WERI-Rb-1 (cell line): ENCODE measurements at regions not wholly inside any gene's neighbourhood (a gene's known extent, or its start where the extent isn't known, plus 50 kb on each side); places are given as distances from the start of the nearest gene placed in this dataset.

Experiments used
- DNase-seq: peaks from one replicate; pipeline ENCODE4 v3.0.0-alpha.2; 2020
- H3K27ac ChIP-seq: fragments of 250-450 bp; sonication (Bioruptor Pico); 2 replicates; pipeline ENCODE4 v1.5.1; 2020; ENCODE audit warnings: mild to moderate bottlenecking, moderate library complexity
- H3K27me3 ChIP-seq: fragments of 250-450 bp; sonication (Bioruptor Pico); 2 replicates; pipeline ENCODE4 v1.5.1; 2021; ENCODE audit warnings: mild to moderate bottlenecking, low read depth, moderate library complexity; ENCODE audit not compliant: insufficient read depth, severe bottlenecking
- H3K36me3 ChIP-seq: fragments of 250-450 bp; sonication (Bioruptor Pico); 2 replicates; pipeline ENCODE4 v1.5.1; 2020; ENCODE audit warnings: mild to moderate bottlenecking, moderate library complexity
- H3K4me3 ChIP-seq: 2 replicates; pipeline ENCODE4 v1.5.1; 2011; ENCODE audit warnings: low read depth, mild to moderate bottlenecking, control low read depth, low read length
- H3K9me3 ChIP-seq: fragments of 250-450 bp; sonication (Bioruptor Pico); 2 replicates; pipeline ENCODE4 v1.5.1; 2021; ENCODE audit warnings: mild to moderate bottlenecking, moderate library complexity; ENCODE audit not compliant: severe bottlenecking
- TF ChIP-seq, protein P1 (sequence below): IDR thresholded peaks from 2 replicates; pipeline ENCODE4 v1.5.1; 2011; ENCODE audit warnings: low read depth, mild to moderate bottlenecking, control low read depth, inconsistent platforms, low read length

DNA sequence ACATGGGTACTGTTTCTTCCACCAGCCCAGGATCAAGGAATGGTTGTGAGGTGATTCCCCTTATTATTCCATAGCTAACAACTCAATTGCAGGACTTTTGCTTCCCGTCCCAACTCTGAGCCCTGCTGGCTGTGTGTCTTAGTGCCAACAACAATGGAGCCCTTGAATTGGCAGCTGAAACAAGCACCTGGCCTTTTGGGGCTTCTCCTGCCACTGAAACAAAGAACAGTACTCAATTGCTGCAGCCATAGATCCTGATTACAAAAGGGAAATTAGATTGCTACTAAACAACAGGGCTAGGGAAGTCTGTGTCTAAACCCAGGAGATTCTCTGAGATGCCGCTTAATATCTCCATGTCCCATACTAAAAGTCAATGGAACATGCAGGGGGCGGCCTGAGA, 61.3 kb upstream of the CARMIL1 start:
- DNase-seq, result no peak

DNA sequence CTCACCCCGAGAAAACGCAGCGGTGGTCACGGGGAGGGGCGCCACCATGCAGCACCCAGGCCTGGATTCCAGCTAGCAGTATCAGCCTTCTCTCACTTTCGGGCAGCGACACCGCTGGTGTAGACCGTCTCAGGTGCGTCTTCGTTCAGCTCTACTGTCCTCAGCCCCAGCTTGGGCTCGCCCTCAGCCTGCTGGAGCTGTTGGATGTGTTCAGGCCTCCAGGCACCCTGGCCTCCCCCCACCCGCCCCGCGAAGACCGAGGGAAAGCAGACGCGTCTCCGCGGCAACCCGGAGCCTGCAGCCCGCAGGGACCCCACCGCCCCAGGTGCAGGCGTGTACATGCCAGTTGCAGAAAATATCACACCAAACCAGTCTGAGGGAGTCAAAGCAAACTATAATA, 60.8 kb upstream of the CARMIL1 start:
- Histone ChIP-seq H3K9me3 (no peaks in the 10 kb centered on the region), H3K36me3 (no peaks in the 10 kb centered on the region), H3K27me3 (no peaks in the 10 kb centered on the region), H3K4me3 (no peak overlapping the region), H3K27ac (no peak overlapping the region)
- DNase-seq, result no peak
- TF ChIP-seq, protein P1, sequence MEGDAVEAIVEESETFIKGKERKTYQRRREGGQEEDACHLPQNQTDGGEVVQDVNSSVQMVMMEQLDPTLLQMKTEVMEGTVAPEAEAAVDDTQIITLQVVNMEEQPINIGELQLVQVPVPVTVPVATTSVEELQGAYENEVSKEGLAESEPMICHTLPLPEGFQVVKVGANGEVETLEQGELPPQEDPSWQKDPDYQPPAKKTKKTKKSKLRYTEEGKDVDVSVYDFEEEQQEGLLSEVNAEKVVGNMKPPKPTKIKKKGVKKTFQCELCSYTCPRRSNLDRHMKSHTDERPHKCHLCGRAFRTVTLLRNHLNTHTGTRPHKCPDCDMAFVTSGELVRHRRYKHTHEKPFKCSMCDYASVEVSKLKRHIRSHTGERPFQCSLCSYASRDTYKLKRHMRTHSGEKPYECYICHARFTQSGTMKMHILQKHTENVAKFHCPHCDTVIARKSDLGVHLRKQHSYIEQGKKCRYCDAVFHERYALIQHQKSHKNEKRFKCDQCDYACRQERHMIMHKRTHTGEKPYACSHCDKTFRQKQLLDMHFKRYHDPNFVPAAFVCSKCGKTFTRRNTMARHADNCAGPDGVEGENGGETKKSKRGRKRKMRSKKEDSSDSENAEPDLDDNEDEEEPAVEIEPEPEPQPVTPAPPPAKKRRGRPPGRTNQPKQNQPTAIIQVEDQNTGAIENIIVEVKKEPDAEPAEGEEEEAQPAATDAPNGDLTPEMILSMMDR, result no peak

More for the DNA sequence above, 61.3 kb upstream of the CARMIL1 start:
- H3K4me3 ChIP-seq, result no peak overlapping the region
- no peak overlapping the region for H3K27ac ChIP-seq
- no peaks in the 10 kb centered on the region for H3K9me3 ChIP-seq
- TF ChIP-seq, protein P1, result no peak
- H3K27me3 ChIP-seq, result no peaks in the 10 kb centered on the region
- no peaks in the 10 kb centered on the region for H3K36me3 ChIP-seq

DNA sequence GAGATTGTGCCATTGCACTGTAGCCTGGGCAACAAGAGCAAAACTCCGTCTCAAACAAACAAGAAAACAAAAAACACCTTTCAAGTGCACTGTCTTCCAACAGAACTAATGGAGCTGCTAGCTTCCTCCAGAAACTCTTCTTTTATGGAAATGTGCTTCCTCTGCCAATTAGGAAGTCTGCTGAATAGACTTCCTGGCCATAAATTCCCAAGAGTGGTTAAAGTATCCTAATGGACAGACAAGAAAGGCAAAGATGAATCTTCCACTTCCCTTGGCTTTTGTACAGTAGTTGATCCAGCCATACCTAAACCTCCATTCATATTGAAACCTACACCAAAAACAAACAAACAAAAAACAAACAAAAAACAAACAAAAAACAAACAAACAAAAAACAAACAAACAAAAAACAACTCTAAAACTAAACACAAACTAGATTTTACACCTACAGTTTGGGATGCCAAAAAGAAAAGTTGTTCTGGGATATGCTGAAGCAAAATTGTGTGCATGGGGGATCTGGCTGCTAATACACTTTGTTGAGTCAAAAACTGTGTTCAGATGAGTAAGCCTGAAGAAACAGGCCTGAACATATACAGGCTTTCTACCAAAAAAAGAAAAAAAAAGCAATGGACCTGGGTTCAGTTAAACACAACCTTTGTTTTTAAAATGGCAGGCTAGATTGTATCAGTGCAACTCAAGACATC, 59.8 kb upstream of the CARMIL1 start:
- TF ChIP-seq, protein P1, result no peak
- no peak overlapping the region for H3K27ac ChIP-seq

DNA sequence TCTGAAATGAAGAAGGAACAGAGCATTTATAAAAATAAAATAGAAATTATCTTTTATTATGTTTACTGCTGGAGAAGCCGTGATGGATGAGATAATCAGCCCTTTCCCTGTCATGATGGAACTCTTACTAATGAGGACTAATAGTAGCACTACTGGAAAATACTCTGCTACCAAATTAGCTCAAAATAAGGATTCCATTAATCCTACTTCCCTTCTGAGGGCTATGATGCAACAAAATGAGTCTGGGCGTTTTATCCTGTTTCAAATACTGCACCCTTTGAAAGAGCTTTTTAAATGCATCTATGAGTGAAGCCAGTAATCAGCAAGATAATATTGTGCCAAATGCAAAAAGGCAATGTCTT, 59.3 kb upstream of the CARMIL1 start:
- no peaks in the 10 kb centered on the region for H3K36me3 ChIP-seq
- no peak for DNase-seq
- H3K27ac ChIP-seq, result no peak overlapping the region
- TF ChIP-seq, protein P1, result no peak
- H3K4me3 ChIP-seq, result no peak overlapping the region
- H3K27me3 ChIP-seq, result no peaks in the 10 kb centered on the region
- no peaks in the 10 kb centered on the region for H3K9me3 ChIP-seq

More for the DNA sequence above, 59.8 kb upstream of the CARMIL1 start:
- no peaks in the 10 kb centered on the region for H3K36me3 ChIP-seq
- no peak for DNase-seq
- H3K4me3 ChIP-seq, result no peak overlapping the region
- H3K9me3 ChIP-seq, result no peaks in the 10 kb centered on the region
- H3K27me3 ChIP-seq, result no peaks in the 10 kb centered on the region

DNA sequence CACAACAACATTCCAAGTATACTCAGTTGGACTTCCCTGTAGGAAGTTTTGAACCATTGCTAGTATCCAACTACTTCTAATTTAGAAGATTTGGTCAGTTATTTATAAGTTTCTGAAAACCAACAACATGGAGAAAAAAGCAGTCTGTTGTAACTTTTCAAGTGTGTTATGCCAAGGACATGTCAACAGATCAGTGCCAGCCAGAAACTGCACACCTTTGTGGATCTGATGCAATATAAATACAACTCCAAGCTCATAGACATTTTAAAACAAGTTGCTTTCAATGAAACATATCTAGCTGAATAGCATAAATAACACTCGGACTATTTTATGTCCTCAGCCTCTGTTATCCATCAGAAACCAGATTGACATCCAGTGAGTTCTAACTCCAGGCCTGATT, 58.3 kb upstream of the CARMIL1 start:
- no peaks in the 10 kb centered on the region for H3K36me3 ChIP-seq
- H3K9me3 ChIP-seq, result no peaks in the 10 kb centered on the region
- no peak overlapping the region for H3K4me3 ChIP-seq
- DNase-seq, result no peak
- H3K27me3 ChIP-seq, result no peaks in the 10 kb centered on the region
- TF ChIP-seq, protein P1, result no peak
- no peak overlapping the region for H3K27ac ChIP-seq
